ENCODE measurements at regions not wholly inside any gene's neighbourhood (a gene's known extent, or its start where the extent isn't known, plus 50 kb on each side); places are given as distances from the start of the nearest gene placed in this dataset.

DNA sequence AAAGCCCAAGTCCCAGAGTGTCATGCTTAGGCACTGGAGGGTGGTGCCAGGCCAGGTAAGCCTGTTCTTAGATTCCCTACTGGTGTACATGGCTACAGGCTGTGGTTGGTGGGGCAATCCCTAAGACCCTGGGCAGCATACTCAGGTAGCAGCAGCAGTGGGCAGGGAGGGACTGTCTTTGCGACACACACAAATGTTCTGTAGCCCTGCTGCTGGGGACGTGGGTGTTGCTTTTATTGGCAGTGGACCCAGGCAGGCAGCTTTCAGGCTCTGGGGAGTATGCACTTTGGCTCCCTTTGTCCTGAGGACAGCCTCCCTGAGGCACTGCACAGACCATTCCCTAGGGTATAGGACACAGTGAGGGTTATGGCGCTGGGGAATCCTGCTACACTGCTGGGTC lies 137.1 kb upstream of the ADAMTS19 start:
- intact Hi-C loops (cut with micrococcal nuclease) = no loop called here

DNA sequence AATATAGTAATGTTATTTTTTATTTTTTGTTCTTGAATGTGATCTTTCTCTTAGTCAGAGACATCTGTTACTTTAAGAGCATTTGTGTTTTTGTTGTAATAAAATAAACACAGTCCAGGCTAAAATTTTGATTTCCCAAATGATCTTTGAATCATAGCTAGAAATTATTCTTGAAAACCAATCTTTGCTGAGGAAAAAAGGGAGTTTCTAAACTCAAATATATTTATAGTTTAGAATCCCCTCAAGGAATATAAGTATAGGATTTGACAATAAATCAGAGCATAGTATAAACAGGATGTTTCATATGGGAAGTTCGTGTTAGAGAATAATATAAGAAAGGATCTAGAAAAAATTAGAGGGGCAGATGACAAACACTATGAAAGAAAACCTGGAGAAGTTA lies 118.8 kb upstream of the ADAMTS19 start:
- intact Hi-C loops (cut with micrococcal nuclease) = no loop called here

DNA sequence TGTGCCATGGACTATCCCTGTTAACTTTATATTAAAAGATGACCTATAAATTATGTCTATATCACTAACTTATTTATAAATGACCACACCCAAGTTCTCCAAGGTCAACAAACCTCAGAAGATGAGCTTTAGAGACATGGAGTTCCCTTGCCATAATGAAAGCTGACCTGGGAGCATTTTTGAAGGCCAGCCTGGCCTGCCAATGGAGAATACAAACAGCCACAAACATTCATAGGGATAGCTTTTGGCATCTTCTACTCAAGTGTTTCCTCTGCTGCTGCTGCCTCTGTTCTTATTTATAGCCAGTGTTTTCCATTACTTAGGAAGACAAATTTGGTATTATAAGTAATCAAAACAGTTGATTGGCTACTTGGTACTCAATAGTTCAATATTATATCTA lies 117.3 kb upstream of the ADAMTS19 start:
- intact Hi-C loops (cut with micrococcal nuclease) = no loop called here

DNA sequence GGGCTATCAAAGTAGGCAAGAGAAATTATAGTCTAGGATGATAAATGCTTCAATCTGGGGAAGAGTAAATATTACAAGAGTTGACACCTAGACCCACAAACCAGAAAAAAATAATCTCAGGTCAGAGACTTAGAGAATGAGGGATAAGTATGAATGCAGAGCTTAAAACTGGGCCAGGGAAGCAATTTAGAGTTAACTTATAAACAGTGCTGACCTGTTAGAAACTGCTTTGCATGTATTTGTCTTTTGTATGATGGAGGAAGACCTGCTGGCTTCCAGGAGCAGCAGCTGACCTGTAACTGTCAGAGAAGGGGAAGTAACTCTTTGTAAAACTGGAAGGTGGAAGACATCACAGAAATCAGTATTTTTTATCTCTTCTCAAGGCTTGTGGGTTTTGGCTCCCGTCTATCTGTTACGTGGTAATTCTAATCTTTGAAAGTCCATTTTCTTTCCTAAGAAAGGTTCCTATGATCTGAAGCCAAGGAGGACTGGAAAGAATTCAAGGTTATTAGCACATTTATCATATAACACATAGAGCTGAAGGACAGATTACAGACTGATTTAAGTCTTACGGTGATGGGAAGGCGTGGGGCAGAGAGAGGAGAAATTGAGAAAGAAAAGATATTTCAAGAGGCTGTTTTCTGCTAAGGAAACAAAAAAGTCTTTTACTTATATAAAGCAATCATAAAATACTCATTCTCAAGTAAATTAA lies 114.7 kb upstream of the ADAMTS19 start:
- intact Hi-C loops (cut with micrococcal nuclease) = no loop called here

DNA sequence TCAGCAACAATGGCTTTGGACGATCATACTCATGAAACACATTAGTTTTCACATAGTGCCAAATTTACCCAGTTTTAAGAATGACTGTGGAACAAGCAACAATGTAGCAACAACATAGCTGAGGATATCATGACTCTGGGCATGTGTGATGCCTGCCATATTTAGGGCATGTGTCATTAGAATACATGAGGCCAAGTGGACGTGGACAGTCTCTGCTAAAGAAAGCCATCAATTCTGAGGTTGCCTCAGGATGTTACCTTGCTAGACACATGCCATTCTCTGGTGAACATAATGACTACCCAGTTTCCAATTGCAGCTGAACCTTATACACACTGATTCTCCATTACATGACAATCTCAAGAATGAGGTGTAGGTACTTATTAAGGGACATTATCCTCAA lies 103.3 kb upstream of the ADAMTS19 start:
- intact Hi-C loops (cut with micrococcal nuclease) = no loop called here

DNA sequence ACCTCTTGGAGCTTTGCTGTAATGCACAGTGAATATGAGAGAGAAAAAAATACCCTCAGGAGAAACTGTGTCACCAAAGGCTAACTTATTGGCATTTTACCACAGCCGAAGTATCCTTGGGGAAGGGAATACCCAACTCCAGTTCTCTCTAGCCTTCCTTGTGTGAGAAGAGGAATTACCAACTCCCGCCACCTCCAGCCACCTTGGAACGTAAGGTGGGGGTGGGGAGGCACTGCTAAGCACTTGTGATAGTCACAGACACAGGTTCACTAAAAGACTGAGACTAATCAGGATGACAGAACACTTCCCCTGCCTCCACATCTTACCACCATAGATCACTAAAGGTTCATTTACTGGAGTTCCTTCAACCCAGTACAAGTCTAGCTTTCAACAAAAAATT lies 102.0 kb upstream of the ADAMTS19 start:
- intact Hi-C loops (cut with micrococcal nuclease) = no loop called here

DNA sequence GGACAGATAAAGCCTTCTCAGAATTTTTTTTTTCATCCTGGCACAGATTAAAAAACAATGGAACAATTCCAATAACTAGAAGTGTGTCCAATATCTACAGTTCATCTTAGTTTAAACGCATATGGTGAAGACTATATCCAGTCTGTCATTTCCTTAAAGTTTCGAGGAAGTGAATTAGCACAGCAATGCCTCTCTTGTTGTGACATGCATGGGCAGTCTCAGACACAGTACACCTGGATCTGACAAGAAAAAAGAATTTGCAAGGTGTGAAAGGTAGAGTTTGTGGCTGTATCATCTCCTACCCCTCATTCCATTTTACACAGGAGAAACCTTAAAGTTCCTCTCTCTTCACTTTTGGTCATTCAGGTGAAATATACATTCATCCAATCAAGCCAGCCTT lies 100.6 kb upstream of the ADAMTS19 start:
- intact Hi-C loops (cut with micrococcal nuclease) = no loop called here

DNA sequence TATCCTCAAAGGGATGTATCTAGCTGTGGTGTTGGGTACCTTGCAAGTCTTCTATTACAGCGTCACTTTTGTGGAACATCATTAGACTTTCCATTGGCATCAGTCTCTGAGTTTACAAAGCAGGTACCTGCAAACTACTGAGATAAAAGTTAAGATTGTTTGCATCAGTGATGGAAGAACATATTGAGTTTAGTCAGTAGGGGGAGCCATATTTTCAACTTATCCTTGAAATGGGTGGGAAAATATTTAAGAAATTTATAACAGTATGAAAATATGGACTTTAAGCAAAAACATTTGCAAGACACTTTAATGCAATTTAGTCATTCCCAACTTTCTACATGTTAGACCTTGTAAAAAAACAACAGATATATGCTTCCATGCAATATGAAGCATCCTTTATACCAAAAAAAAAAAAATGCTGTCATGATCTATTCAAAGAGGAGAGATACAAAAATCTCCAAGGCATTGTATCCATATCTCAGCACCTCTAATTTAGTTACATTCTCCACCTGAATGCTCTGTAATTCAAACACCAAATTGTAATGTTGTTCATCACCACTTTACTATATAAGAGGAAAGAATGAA lies 98.6 kb upstream of the ADAMTS19 start:
- intact Hi-C loops (cut with micrococcal nuclease) = loop anchor here (5.0 kb wide), 1 partner anchor 401 kb away; no protein-coding TSS in a partner anchor

DNA sequence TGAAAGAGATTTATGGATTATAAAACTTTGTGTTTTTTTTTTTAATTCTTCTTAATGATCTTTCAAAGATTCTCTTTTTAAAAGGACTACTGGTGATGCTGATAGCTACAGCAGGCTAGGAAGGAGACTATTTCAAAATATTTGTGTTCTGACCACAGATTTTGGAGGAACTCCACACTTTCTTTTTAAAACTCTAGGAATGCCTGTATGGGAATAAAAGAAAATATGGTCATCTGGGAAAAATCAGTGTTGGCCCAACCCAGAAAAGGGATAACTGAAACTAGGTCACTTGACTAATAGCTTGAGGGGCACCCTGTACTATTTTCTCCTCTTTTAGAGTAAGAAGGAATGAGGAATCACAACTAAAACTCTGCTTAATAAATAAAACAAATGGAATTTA lies 97.6 kb upstream of the ADAMTS19 start:
- intact Hi-C loops (cut with micrococcal nuclease) = loop anchor here (5.0 kb wide), 1 partner anchor 400 kb away; no protein-coding TSS in a partner anchor

DNA sequence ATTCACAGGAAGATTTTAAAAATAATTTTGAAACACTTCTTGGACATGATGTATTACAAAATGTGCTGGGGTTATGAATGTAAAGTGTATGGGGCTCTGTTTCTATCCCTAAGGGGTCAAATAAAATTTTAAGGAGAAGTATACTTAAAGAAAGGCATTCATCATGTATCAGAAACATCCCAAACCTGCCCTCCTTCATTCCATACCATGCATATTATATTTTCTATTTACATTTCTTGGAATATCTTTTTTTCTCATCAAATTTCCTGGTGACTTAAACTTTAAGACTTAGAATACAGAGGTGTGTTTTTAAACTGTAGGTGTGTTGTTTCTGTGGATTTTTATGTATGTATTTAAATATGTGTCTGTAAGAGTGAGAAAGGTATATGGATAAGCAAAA lies 96.1 kb upstream of the ADAMTS19 start:
- intact Hi-C loops (cut with micrococcal nuclease) = loop anchor here (5.0 kb wide), 1 partner anchor 398 kb away; no protein-coding TSS in a partner anchor

DNA sequence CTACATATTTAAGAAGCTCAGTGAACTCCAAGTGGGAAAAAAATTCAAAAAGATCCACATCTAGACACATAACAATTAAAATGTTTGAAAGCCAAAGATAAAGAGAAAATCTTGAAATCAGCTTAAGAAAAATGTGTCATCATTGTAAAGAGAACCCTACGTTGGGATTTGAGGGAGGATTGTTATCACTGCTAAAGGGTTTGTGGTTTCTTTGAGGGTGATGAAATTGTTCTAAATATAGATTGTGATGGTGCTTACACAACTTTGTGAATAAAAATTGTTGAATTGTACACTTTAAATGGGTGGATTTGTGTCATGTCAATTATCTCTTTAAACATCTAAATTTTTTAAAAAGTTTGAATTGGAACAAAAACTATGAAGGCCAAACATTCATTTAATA lies 92.2 kb upstream of the ADAMTS19 start:
- intact Hi-C loops (cut with micrococcal nuclease) = no loop called here

DNA sequence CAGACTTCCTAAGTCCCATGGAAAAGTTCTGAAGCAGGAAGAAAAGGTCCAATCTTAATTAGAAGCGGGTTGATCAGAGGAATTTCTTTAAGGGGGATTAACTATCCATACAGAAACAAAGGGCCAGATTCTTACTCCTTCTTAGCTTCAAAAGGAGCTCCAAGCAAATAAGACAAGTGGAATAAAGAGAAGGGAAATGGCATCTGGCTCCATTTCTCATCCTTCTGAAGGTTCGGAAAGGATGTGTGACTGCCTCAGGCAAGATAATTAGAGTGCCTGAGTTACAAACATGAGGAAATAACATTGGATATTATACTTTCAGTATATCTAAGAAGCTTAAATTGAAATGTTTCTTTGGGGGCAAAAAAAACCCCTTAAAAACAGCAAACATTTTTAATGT lies 88.1 kb upstream of the ADAMTS19 start:
- intact Hi-C loops (cut with micrococcal nuclease) = no loop called here

DNA sequence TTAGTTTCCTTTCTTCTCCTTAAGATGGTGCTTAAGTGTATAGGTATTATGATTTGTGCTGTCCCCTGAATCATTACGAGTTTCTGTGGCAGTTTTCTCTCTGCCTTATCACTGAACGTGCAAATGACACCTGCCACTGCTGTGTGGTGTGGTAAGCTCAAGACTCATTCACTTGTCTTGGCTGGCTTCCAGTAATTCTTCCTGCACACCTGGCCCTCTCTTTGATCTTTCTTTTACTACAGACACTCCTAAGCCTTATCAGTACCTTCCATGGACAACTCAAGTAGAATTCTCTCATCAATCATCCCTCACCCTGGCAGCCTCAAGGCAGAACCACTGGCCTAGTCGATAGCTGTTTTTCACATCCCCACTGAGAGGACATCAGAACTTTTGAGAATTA lies 82.6 kb upstream of the ADAMTS19 start:
- intact Hi-C loops (cut with micrococcal nuclease) = no loop called here

DNA sequence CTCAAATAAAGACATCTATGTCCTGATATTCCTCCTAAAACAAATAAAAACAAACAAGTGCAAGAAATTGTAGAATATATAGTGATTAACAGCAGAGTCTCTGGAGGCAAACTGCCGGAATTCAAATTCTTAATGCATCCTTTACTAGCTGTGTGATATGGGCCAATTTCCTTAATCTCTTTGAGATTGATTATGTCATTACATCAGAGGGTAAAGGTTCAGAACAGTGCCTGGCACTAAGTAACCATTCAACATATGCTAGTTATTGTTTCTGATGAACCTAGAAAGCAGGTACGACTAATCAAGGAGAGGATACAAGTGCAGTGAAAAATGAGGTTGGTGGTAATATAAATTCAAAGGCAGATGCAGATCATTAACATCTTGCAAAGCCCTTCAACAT lies 81.1 kb upstream of the ADAMTS19 start:
- intact Hi-C loops (cut with micrococcal nuclease) = no loop called here

DNA sequence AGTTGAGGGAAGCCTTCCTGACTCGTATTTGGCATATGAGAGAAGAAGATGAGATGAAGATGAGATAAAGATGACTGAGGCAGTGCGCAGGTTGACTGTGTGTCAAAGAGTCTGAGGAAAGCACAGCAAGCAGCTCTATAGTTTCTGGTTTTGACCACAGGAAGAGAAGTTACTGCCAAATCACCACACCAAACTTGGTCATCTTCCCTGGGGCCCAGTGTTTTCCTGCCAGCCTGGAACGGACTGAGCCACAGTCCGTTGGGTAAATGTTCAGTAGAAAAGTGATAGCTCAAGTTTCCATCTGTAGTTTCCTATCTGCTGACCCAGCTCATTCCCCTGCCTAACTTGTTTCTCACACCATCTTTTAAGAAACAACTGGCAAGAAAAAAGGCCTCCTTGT lies 80.7 kb upstream of the ADAMTS19 start:
- intact Hi-C loops (cut with micrococcal nuclease) = no loop called here

DNA sequence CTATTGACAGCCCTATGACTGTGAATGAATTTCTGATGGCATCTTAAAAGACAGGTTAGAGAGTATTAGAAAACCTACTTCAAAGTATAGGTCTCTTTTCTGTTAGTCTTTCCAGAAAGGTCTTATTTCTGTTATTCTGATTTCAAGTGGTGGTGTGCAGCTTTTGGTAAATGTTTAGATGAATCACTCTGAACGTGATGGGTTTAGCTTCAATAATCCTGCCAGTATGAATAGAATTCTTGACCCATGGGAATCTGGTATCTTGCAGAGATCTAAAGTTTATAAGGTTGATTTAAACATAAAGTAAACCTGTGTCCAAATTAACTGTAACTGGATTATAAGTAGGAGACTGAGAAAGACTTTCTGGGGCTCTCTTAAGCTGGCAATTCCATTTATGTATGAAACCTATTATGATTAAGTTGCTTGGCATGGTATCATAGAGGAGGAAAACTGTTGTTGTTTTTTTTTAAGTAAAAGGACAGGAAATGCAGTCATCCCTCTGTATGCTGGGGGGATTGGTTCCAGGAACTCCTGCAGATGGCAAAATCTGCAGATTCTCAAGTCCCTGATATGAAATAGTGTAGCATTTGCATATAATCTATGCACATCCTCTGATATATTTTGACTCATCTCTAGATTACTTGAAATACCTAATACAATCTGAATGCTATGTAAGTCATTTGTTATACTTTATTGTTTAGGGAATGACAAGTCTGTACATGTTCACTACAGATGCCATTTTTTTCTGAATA lies 77.0 kb upstream of the ADAMTS19 start:
- intact Hi-C loops (cut with micrococcal nuclease) = no loop called here

DNA sequence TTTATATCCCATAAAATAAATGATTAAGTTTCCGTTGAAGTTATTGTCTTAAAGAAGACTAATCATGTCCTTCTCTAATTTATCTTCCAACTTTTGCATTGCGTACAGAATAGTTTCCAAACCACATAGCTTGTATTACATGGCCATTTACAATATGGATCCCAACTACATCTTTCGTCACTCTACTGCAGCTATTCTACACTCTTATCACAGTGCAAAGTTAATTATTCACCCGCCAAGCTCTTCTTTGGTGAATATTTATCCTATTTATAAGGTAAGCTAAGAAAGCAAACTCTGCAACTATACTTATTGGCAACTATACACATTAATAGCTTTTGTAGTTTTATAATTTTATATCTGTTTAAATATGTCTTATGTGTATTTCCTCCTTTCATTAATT lies 75.9 kb upstream of the ADAMTS19 start:
- intact Hi-C loops (cut with micrococcal nuclease) = no loop called here

DNA sequence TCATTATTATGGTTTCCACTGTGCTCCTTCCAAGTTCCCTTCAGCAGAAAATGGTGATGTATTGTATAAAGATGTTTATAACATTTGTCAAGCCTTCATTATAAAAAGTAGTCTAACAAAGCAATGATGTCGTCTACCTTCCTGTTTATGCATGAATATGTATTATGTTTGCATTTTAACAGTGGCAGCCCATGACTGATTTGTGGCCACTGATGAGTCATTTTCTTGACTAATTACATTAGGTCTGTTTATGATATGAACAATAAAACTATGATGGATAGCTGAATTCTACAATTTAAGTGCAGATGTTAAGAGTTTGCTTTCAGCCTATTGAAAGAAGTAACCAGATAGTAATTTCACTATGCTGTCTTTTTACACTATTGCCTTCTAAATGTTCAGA lies 75.4 kb upstream of the ADAMTS19 start:
- intact Hi-C loops (cut with micrococcal nuclease) = no loop called here

DNA sequence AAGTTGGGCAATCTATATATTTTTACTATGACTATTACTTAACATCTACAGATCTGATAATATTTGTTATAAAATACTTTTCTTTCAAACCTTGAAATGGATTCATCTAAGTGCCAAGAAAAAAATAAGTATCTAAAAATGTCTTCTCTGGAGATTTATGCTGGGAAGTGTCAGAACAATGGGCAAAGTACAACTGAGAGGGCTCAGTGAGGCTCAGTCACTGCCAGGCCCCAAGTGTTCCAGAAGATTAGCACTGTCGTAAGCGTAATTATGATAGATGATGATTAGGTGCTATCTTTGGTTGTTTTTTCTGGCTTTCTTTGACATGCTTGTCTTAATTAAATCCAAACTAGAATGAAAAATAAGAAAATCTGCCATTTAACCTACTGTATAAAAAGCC lies 72.2 kb upstream of the ADAMTS19 start:
- intact Hi-C loops (cut with micrococcal nuclease) = no loop called here

DNA sequence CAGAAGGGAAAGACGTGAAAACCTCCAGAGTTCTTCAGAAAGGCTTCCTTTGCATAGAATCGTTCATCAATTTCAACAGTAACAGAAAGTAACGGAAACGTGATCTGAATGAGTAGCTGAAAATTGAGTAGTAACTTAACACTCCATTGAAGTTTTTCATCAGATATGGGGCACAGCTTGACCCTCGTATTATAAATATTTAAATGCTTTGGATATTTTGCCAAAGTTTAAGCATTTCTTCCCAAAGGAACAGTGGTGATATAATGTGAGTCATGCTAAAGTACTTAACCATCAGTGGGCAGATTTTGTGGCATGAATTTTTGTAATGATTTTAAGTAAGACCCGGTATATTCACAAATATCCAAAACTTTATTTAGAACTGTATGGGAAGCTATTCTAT lies 67.4 kb upstream of the ADAMTS19 start:
- intact Hi-C loops (cut with micrococcal nuclease) = no loop called here

DNA sequence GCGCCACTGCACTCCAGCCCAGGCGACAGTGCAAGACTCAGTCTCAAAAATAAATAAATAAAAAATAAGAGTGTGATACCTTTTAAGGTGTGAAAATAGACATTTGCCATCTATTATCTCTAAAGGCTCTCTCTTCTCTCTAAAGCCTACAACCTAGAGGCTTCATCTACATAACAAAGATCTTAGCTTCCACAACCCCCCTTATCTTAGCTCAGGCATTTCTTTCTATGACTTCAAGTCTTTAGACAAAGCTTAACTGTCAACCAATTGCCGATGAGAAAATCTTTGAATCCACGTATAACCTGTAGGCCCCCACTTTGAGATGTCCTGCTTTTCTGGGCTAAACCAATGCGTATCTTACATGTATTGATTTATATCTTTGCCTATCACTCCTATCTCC lies 64.9 kb upstream of the ADAMTS19 start:
- intact Hi-C loops (cut with micrococcal nuclease) = no loop called here

DNA sequence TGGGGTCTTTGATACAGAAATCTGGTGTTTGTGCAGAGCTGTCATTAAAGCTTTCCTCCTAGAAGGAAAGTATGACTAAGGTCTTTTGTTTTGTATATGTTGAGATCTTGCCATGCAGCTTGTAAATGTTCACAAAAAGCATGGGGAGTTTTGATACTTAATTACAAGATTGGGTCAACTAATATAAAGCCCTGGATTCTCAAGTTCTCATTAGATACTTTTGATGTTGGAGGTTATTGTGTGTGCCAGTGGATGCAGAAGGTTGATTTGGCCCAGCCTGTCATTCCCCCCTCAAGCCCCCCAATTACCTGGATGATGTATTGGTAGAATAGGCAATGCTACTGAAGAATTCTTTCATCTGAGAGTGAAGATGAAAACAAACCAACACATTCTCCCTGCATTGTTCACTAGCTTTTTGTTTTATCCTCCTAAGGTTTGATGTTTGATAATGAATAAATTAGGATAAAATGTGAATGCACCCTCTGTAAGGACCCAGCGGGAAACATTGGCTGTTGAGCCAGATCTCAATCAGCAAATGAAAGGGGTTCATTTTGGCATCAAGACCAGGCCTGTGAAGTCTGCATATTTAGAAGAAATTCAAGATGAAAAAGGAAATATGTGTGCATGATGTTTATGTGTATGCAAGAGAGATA lies 61.9 kb upstream of the ADAMTS19 start:
- intact Hi-C loops (cut with micrococcal nuclease) = no loop called here

Measured in T-helper 1 cell treated with Interleukin-12 subunit alpha and Interleukin-12 subunit beta and Interleukin-4 antibody, amounts not matched to agents 30 ng/mL and 1 ng/mL, for 36 hours (primary cell).